GM10248 (cell line): ENCODE measurements at regions not wholly inside any gene's neighbourhood (a gene's known extent, or its start where the extent isn't known, plus 50 kb on each side); places are given as distances from the start of the nearest gene placed in this dataset.

Experiments
- CTCF ChIA-PET: fragments of 300-600 bp; sonication (Branson Sonifier 250); formaldehyde crosslinking; extraction: SDS; loops from one replicate; lab custom pipeline; 2021; ENCODE audit warnings: antibody characterized with exemption; lab: Yijun Ruan, JAX
- POLR2A ChIA-PET: fragments of 350-650 bp; sonication (Branson Sonifier 250); formaldehyde crosslinking; extraction: SDS; loops from one replicate; lab custom pipeline; 2020; ENCODE audit warnings: antibody characterized with exemption; lab: Yijun Ruan, JAX
- DNase-seq: peaks from one replicate; pipeline ENCODE4 v3.0.0; 2012; ENCODE audit errors: extremely low spot score
- TF ChIP-seq, protein P1 (sequence below): IDR thresholded peaks from 2 replicates; pipeline ENCODE4 v1.5.1; 2012; ENCODE audit warnings: mild to moderate bottlenecking, low read depth; ENCODE audit errors: extremely low read depth, missing control alignments, control extremely low read depth

DNA sequence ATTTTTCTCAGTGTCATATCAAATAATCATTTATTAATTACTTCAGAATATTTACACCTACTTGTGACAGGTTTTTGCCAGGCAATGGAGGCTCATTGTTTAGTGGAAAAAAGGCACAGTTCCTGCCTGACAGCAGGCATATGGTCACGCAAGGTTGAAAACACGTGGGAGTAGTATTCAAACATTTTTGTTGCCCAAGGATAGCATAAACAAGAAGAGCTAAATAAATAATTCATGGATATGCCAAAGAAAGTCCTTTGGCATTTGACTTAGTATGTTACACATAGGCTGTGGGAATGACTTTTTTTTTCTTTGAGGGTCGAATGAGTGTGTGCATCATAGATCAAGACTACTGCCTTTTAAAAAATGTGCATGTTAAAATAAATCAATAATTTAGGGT, 120.5 kb upstream of the SEMA3E start:
- POLR2A ChIA-PET, result no interaction called here
- TF ChIP-seq, protein P1, sequence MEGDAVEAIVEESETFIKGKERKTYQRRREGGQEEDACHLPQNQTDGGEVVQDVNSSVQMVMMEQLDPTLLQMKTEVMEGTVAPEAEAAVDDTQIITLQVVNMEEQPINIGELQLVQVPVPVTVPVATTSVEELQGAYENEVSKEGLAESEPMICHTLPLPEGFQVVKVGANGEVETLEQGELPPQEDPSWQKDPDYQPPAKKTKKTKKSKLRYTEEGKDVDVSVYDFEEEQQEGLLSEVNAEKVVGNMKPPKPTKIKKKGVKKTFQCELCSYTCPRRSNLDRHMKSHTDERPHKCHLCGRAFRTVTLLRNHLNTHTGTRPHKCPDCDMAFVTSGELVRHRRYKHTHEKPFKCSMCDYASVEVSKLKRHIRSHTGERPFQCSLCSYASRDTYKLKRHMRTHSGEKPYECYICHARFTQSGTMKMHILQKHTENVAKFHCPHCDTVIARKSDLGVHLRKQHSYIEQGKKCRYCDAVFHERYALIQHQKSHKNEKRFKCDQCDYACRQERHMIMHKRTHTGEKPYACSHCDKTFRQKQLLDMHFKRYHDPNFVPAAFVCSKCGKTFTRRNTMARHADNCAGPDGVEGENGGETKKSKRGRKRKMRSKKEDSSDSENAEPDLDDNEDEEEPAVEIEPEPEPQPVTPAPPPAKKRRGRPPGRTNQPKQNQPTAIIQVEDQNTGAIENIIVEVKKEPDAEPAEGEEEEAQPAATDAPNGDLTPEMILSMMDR, result no peak
- CTCF ChIA-PET, result no interaction called here

DNA sequence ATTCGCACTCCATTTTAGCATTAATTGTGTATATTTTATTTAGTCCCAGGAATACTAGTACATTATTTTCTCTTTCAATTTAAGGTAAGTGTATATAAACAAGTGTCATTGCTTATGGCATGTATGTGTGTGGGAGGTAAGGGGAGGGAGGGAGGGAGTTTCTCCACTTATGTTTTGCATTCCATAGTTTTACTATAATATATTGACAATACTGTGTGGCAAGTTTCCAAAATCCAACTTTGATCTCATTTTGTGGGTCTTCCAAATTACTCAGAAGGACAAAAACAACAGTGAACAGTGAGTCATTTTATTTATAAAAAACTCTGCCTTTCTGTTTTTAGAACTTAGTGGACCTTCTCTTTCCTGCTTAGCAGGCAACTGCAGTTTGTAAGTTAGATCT, 102.3 kb upstream of the SEMA3E start:
- TF ChIP-seq, protein P1, result no peak
- CTCF ChIA-PET, result no interaction called here
- DNase-seq, result no peak
- POLR2A ChIA-PET, result no interaction called here

More for the DNA sequence above, 120.5 kb upstream of the SEMA3E start:
- no peak for DNase-seq

DNA sequence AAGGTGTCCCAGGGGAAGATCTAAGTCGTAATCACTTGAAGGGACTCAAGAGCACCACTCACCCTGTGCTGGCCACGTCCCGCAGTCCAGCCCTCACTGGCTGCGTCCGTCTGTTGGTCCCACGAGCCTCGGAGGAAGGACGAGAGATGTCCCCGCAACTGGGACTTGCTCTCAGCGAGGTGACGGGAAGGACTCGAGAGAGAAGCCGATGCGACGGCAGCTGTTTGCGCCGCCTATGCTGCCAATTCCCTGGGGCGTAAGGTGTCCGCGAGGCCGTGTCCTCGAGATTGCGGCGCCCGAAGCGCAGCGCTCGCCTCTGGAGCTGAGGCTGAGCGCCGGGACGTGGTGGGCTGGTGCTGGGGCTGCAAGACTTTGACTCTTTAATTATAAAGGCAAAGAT, 100.6 kb upstream of the SEMA3E start:
- POLR2A ChIA-PET, result no interaction called here
- CTCF ChIA-PET, result interaction anchor here (0.7 kb wide), 1 partner anchor 65 kb away, joined by 3 read pairs; no protein-coding TSS in a partner anchor
- no peak for DNase-seq
- TF ChIP-seq, protein P1, result no peak

DNA sequence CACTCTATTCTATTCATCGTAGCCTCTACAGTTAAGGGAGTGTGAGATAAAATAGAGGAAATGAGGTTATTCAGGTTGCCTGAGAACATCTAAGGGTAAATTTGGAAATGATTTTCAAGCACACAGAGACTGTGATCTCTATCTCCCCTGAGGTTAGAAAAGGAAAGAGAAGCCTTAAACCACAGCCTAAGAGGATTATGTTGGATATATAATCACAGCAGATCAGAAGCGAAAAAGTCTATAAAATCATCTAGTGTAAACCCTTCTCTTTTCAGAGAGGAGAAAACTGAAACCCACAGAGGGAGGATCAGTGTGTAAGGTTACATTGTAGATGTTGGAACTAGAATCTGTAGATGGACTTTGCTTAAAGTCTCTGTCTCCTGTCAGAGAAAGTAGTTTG, 90.6 kb upstream of the SEMA3E start:
- ChIA-PET CTCF (no interaction called here), POLR2A (no interaction called here)
- no peak for DNase-seq
- TF ChIP-seq, protein P1, result no peak

DNA sequence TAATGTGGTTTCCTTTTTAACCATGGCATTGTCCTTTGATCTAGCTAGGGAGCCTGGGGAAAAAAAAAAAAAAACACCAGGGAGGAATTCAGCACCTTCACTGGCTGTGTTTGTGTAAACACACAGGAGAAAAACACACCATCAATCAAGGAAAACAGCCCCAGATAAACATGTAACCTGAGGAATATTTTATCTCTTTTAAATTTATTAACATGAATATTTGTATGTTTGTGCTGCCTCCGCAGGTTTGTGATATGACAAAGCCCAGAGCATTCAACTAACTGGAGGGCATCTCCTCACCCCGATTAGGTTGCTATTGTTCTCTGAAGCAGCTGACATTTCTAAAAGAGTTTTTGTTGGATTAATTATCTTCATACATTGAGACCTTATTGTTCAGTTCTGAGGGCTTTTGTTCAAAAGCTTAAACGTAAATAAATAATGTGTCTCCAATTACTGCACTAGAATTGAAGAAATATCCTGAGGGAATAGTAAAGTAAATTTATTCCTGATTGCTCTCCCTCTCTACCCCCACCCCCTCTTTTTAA, 89.4 kb upstream of the SEMA3E start:
- CTCF ChIA-PET, result no interaction called here
- POLR2A ChIA-PET, result no interaction called here
- DNase-seq, result no peak
- TF ChIP-seq, protein P1, result no peak

DNA sequence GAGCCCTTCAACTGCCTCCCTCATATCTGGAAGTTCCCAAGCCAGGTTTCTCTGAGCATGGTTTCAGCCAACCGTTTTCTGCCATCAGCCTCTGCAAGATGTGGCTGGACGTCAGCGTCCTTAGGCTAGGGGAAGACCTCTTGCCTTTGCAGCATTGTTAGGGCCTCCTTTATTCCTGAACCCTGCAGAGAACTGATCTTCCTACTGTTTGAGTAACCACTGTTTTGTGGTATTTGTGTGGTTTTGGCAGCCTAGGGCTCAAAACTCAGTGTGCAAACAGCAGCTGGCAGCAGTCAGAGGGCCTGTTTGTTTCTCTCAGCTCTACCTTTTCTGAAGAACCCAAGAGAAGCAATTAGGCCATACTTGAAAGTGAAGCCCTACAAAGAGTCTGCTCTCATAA, 83.4 kb upstream of the SEMA3E start:
- ChIA-PET POLR2A (no interaction called here), CTCF (no interaction called here)
- TF ChIP-seq, protein P1, result no peak
- no peak for DNase-seq
